Islet of Langerhans (tissue), 1 donor: ENCODE measurements at regions not wholly inside any gene's neighbourhood (a gene's known extent, or its start where the extent isn't known, plus 50 kb on each side); places are given as distances from the start of the nearest gene placed in this dataset.

Source experiments
- FAIRE-seq: peaks from one replicate; lab custom pipeline; 2011; peaks lifted over from hg19 to GRCh38; lab: Jason Lieb, UNC

DNA sequence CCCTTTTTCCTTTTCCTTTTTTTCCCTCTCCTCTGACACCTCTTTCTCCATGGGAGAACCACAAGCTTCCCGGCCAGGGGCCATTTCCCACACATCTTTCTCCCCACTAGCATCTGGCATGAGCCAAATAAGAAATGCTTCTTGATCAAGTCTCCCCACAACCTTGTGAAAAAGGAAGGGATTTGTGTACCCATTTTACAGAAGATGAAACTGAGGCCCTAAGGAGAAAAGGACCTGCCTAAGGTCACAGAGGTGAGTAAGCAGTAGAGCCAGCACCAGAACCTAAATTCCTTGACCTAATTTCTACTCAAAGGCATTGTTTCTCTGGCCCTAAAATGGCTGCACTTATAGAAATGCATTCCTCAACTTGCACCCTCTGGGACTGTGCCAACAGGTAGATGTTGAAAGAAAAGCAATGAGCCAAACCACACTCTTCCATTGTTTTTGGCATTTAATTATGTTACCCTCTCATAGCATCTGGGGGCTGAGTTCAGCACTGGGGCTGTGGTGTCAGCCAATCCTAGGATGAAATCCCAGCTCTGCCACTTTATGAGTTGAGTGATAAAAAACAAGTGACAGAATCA is 81.7 kb upstream of the TLE3 start:
- FAIRE-seq: no peak

- no peak for FAIRE-seq
Observed at GRCh38 chr15:70178335-70179084, 80.8 kb upstream of the TLE3 start.

GRCh38 chr15:70172566-70173225 is 75.0 kb upstream of the TLE3 start:
- no peak for FAIRE-seq

- FAIRE-seq: no peak
Observed at GRCh38 chr15:70172124-70172523, 74.4 kb upstream of the TLE3 start.

- FAIRE-seq: no peak
Observed at GRCh38 chr15:70171256-70171886, 73.7 kb upstream of the TLE3 start.

DNA sequence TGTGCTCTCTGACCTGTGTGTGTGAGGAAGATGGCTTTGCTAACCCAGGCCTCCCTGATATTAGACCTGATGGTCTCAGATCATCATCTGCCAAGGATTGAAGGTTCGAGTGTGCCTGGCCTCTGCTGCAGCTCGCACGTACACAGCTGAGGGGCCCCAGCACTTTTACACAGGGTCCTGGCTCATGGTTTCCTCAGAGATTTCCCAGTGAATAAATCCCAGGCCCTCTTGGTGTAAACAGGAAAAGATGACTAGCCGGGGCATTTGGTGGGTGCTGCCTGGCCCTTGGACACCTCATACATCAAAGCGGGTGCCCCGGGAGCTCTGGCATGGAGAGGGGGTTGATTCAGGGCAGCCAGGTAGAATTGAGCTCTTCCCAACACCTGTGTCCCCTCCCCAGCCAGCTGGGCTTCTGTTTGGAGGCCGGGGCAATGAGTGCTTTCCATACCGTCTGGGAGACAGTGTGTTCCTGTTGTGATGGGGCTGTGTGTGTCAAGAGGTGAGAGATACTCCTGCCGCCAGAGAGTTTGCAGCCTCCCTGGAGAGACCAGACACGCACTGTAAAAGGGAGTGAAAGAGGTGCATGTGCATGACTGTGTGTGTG is 72.5 kb upstream of the TLE3 start:
- no peak for FAIRE-seq

DNA sequence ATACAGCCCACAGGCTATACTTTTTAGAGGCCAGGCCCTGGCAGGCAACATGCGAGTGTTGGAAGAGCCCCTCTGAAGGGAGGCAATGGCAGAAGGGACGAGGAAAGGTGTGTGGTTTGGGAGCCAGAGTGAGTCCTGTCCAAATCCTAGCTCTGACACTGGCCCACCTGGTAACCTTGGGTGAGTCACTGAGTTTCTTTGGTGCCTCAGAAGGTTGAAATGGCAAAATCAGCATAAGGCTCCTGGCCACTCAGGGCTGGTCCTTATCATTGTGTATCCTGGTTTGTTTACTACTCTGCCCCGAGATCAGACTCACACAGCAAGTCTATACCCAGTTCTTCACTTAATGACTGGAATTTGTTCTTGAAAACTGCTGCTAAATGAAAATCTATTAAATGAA is 71.4 kb upstream of the TLE3 start:
- FAIRE-seq: no peak

DNA sequence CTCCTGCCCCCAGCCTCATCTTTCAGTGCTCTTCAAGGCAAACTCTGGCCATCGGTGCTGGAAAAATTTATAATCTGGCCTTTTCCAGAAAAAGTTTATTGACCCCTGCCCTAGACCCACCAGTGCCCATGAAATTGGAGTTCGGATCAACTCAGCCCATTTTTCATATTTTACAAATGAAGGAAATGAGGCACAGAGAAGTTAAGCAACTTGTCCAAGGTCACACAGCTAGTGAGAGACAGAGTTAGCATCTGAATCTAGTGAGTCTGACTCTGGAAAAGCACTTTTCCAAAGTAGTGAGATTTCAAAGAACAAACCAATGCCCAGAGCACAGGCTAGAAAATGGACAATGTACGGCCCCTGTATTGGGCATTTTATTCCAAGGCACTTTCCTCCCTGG is 69.4 kb upstream of the TLE3 start:
- FAIRE-seq: no peak

- no peak for FAIRE-seq
Observed at GRCh38 chr15:70166506-70167087, 68.9 kb upstream of the TLE3 start.

GRCh38 chr15:70165716-70166284 is 68.1 kb upstream of the TLE3 start:
- FAIRE-seq: no peak

- no peak for FAIRE-seq
Observed at GRCh38 chr15:70164910-70165715, 67.4 kb upstream of the TLE3 start.

GRCh38 chr15:70164156-70164900 is 66.6 kb upstream of the TLE3 start:
- no peak for FAIRE-seq

GRCh38 chr15:70160803-70161565 is 63.3 kb upstream of the TLE3 start:
- FAIRE-seq: no peak

GRCh38 chr15:70160267-70160666 is 62.5 kb upstream of the TLE3 start:
- FAIRE-seq: no peak

DNA sequence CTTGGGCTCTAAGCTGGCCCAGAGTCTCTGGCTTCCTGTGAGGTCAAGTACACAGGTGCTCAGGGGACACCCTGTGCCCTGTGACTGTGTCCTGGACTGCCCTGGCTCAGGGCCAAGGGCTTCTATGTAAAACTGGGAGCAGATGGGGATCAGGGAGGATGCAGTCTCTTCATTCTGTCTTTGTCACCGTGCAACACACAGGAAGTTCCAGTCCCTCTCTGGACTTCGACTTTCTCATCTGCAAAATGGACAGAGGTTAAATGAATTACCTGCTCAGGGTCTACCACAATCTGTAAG is 61.9 kb upstream of the TLE3 start:
- no peak for FAIRE-seq

GRCh38 chr15:70159001-70159712 is 61.4 kb upstream of the TLE3 start:
- FAIRE-seq: no peak

DNA sequence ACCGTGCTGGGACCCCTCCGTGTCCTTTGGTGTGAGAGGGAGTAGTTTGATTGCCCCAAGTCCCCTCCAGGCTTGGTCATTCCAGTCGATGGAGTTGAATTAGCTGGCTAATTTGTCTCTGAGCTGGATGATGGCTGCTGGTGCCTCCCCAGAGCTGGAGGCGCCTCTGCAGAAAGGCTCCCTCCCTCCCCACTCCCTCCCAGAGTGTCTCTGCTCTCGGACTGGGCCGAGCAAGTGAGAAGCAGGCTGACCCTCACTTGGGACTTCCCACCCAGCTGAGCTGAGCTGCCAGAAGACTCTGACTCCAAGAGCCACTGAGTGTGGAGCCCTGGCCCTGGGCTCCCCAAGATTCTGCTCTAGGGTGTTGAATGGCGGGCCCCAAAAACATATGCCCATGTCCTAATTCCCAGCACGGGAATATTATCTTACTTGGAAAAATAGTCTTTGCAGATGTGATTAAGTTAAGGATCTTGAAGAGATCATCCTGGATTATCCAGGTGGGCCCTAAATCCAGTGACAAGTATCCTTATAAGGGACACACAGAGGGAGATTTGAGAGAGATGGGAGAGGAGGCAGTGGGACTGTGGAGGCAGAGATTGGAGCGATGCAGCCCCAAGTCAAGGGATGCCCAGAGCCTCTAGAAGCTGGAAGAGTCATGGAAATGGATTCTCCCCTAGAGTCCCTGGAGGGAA is 60.7 kb upstream of the TLE3 start:
- no peak for FAIRE-seq

- FAIRE-seq: no peak
Observed at GRCh38 chr15:70156671-70157271, 59.1 kb upstream of the TLE3 start.
